ENCODE measurements at regions not wholly inside any gene's neighbourhood (a gene's known extent, or its start where the extent isn't known, plus 50 kb on each side); places are given as distances from the start of the nearest gene placed in this dataset.

GRCh38 chr18:75656035-75656434 is 228.5 kb upstream of the SMIM21 start:
- TF ChIP-seq CTCF (IDR thresholded peaks at IDR 0.05) (no peak), POLR2A (IDR thresholded peaks at IDR 0.05) (no peak), POLR2AphosphoS5 (IDR thresholded peaks at IDR 0.05) (no peak), EP300 (IDR thresholded peaks at IDR 0.05) (no peak)
